ENCODE measurements at regions not wholly inside any gene's neighbourhood (a gene's known extent, or its start where the extent isn't known, plus 50 kb on each side); places are given as distances from the start of the nearest gene placed in this dataset.

GRCh38 chr11:105211806-105212554 lies 72.4 kb upstream of the CARD18 start:
- intact Hi-C loops (cut with micrococcal nuclease), result no loop called here
- Mint-ChIP-seq H3K27ac (no peak overlapping the region), H3K9me3 (no peaks in the 10 kb centered on the region), H3K4me1 (ENCODE audit: low read depth) (no peaks in the 10 kb centered on the region), H3K36me3 (no peaks in the 10 kb centered on the region), H3K27me3 (no peaks in the 10 kb centered on the region), H3K4me3 (no peak overlapping the region)
- DNase-seq, result no peak
- ChIA-PET POLR2A (no interaction called here), CTCF (no interaction called here)

- Mint-ChIP-seq H3K27me3 (no peaks in the 10 kb centered on the region), H3K27ac (no peak overlapping the region), H3K4me1 (ENCODE audit: low read depth) (peaks cover 8% of the 10 kb centered on the region), H3K4me3 (no peak overlapping the region), H3K9me3 (no peaks in the 10 kb centered on the region), H3K36me3 (no peaks in the 10 kb centered on the region)
- ChIA-PET POLR2A (no interaction called here), CTCF (no interaction called here)
- intact Hi-C loops (cut with micrococcal nuclease), result no loop called here
- no peak for DNase-seq
These were observed 68.5 kb upstream of the CARD18 start for GRCh38 chr11:105208019-105208418.

- Mint-ChIP-seq H3K36me3 (no peaks in the 10 kb centered on the region), H3K9me3 (no peaks in the 10 kb centered on the region), H3K27ac (no peak overlapping the region), H3K4me3 (no peak overlapping the region), H3K27me3 (no peaks in the 10 kb centered on the region), H3K4me1 (ENCODE audit: low read depth) (peaks cover 16% of the 10 kb centered on the region)
- intact Hi-C loops (cut with micrococcal nuclease), result no loop called here
- ChIA-PET CTCF (no interaction called here), POLR2A (no interaction called here)
- DNase-seq, result no peak
These were observed 67.1 kb upstream of the CARD18 start for GRCh38 chr11:105206633-105207032.

- POLR2A ChIA-PET, result no interaction called here
- no peak for DNase-seq
- Mint-ChIP-seq H3K9me3 (peaks cover 2% of the 10 kb centered on the region), H3K4me3 (no peak overlapping the region), H3K36me3 (no peaks in the 10 kb centered on the region), H3K4me1 (ENCODE audit: low read depth) (peaks cover 16% of the 10 kb centered on the region), H3K27ac (no peak overlapping the region), H3K27me3 (no peaks in the 10 kb centered on the region)
- CTCF ChIA-PET, result no interaction called here
- intact Hi-C loops (cut with micrococcal nuclease), result no loop called here
These were observed 65.1 kb upstream of the CARD18 start for GRCh38 chr11:105204636-105205035.

- peaks cover 2% of the 10 kb centered on the region for H3K9me3 Mint-ChIP-seq
- ChIA-PET CTCF (no interaction called here), POLR2A (no interaction called here)
- H3K4me1 Mint-ChIP-seq (ENCODE audit: low read depth), result peaks cover 16% of the 10 kb centered on the region
- H3K4me3 Mint-ChIP-seq, result no peak overlapping the region
- intact Hi-C loops (cut with micrococcal nuclease), result loop anchor here (1.0 to 2.0 kb wide), 2 partner anchors 103 to 127 kb away; no protein-coding TSS in a partner anchor
- DNase-seq, result no peak
- H3K27me3 Mint-ChIP-seq, result no peaks in the 10 kb centered on the region
- no peak overlapping the region for H3K27ac Mint-ChIP-seq
- no peaks in the 10 kb centered on the region for H3K36me3 Mint-ChIP-seq
These were observed 64.1 kb upstream of the CARD18 start for GRCh38 chr11:105203569-105204240.

- no peak overlapping the region for H3K27ac Mint-ChIP-seq
- no peaks in the 10 kb centered on the region for H3K36me3 Mint-ChIP-seq
- H3K4me3 Mint-ChIP-seq, result peak overlapping the region; percentile 20
- CTCF ChIA-PET, result no interaction called here
- peaks cover 2% of the 10 kb centered on the region for H3K9me3 Mint-ChIP-seq
- H3K27me3 Mint-ChIP-seq, result no peaks in the 10 kb centered on the region
- POLR2A ChIA-PET, result no interaction called here
- intact Hi-C loops (cut with micrococcal nuclease), result loop anchor here (1.0 to 2.0 kb wide), 2 partner anchors 103 to 126 kb away; no protein-coding TSS in a partner anchor
- DNase-seq, result no peak
- peaks cover 16% of the 10 kb centered on the region for H3K4me1 Mint-ChIP-seq (ENCODE audit: low read depth)
These were observed 63.4 kb upstream of the CARD18 start for GRCh38 chr11:105202844-105203548.

GRCh38 chr11:105202422-105202821 lies 62.9 kb upstream of the CARD18 start:
- POLR2A ChIA-PET, result no interaction called here
- Mint-ChIP-seq H3K27ac (no peak overlapping the region), H3K4me1 (ENCODE audit: low read depth) (peaks cover 16% of the 10 kb centered on the region), H3K9me3 (peaks cover 2% of the 10 kb centered on the region), H3K36me3 (no peaks in the 10 kb centered on the region), H3K27me3 (no peaks in the 10 kb centered on the region), H3K4me3 (peak overlapping the region; percentile 20)
- intact Hi-C loops (cut with micrococcal nuclease), result loop anchor here (2.0 kb wide), 1 partner anchor 126 kb away; no protein-coding TSS in a partner anchor
- CTCF ChIA-PET, result interaction anchor here (0.5 to 0.7 kb wide), 2 partner anchors 187 to 256 kb away, joined by 3 read pairs; no protein-coding TSS in a partner anchor
- DNase-seq, result no peak

GRCh38 chr11:105201166-105201565 lies 61.6 kb upstream of the CARD18 start:
- intact Hi-C loops (cut with micrococcal nuclease), result no loop called here
- POLR2A ChIA-PET, result no interaction called here
- Mint-ChIP-seq H3K9me3 (peaks cover 2% of the 10 kb centered on the region), H3K27ac (no peak overlapping the region), H3K36me3 (no peaks in the 10 kb centered on the region), H3K4me1 (ENCODE audit: low read depth) (peaks cover 16% of the 10 kb centered on the region), H3K27me3 (no peaks in the 10 kb centered on the region), H3K4me3 (no peak overlapping the region)
- CTCF ChIA-PET, result no interaction called here
- no peak for DNase-seq

GRCh38 chr11:105197071-105197815 lies 57.7 kb upstream of the CARD18 start:
- ChIA-PET POLR2A (interaction anchor here (0.5 kb wide), 1 partner anchor 348 kb away, joined by 4 read pairs; no protein-coding TSS in a partner anchor), CTCF (no interaction called here)
- peaks cover 2% of the 10 kb centered on the region for H3K9me3 Mint-ChIP-seq
- H3K27ac Mint-ChIP-seq, result no peak overlapping the region
- no peak for DNase-seq
- H3K36me3 Mint-ChIP-seq, result no peaks in the 10 kb centered on the region
- intact Hi-C loops (cut with micrococcal nuclease), result no loop called here
- H3K27me3 Mint-ChIP-seq, result no peaks in the 10 kb centered on the region
- peaks cover 1% of the 10 kb centered on the region for H3K4me1 Mint-ChIP-seq (ENCODE audit: low read depth)
- H3K4me3 Mint-ChIP-seq, result no peak overlapping the region

GRCh38 chr11:105193260-105193659 lies 53.7 kb upstream of the CARD18 start:
- intact Hi-C loops (cut with micrococcal nuclease), result no loop called here
- Mint-ChIP-seq H3K4me1 (ENCODE audit: low read depth) (no peaks in the 10 kb centered on the region), H3K27ac (no peak overlapping the region), H3K36me3 (no peaks in the 10 kb centered on the region), H3K9me3 (no peaks in the 10 kb centered on the region), H3K27me3 (no peaks in the 10 kb centered on the region), H3K4me3 (no peak overlapping the region)
- ChIA-PET CTCF (no interaction called here), POLR2A (no interaction called here)
- no peak for DNase-seq

- Mint-ChIP-seq H3K27ac (no peak overlapping the region), H3K9me3 (no peaks in the 10 kb centered on the region), H3K4me1 (ENCODE audit: low read depth) (no peaks in the 10 kb centered on the region), H3K4me3 (no peak overlapping the region), H3K27me3 (no peaks in the 10 kb centered on the region), H3K36me3 (no peaks in the 10 kb centered on the region)
- ChIA-PET CTCF (no interaction called here), POLR2A (no interaction called here)
- intact Hi-C loops (cut with micrococcal nuclease), result no loop called here
- no peak for DNase-seq
These were observed 52.5 kb upstream of the CARD18 start for GRCh38 chr11:105192115-105192514.

GRCh38 chr11:105189581-105189980 lies 50.0 kb upstream of the CARD18 start:
- CTCF ChIA-PET, result interaction anchor here (1.1 kb wide), 1 partner anchor 20 kb away, joined by 3 read pairs; no protein-coding TSS in a partner anchor
- Mint-ChIP-seq H3K4me3 (no peak overlapping the region), H3K36me3 (no peaks in the 10 kb centered on the region), H3K27ac (no peak overlapping the region), H3K27me3 (no peaks in the 10 kb centered on the region), H3K9me3 (no peaks in the 10 kb centered on the region), H3K4me1 (ENCODE audit: low read depth) (no peaks in the 10 kb centered on the region)
- POLR2A ChIA-PET, result no interaction called here
- DNase-seq, result no peak
- intact Hi-C loops (cut with micrococcal nuclease), result no loop called here
